Coronary artery (tissue), 2 donors: ENCODE measurements at regions not wholly inside any gene's neighbourhood (a gene's known extent, or its start where the extent isn't known, plus 50 kb on each side); places are given as distances from the start of the nearest gene placed in this dataset.
"Not testable (repeated sequence)": the region's sequence is repeated elsewhere in the genome, so short reads cannot be mapped to it uniquely, and the experiment has no call there.

Experiments used
- DNase-seq: peaks from one replicate; pipeline ENCODE4 v3.0.0-alpha.2; 2017; ENCODE audit warnings: low spot score
- H3K27ac ChIP-seq, 2 donors: fragments of 200-600 bp; sonication (generic); one replicate each; pipeline ENCODE4 v1.5.1; 2016 to 2019
- H3K4me3 ChIP-seq: fragments of 200-600 bp; sonication (generic); 2 replicates; pipeline ENCODE4 v1.5.1; 2016; ENCODE audit warnings: mild to moderate bottlenecking, moderate library complexity
- TF ChIP-seq, protein P1 (sequence below): fragments of 200-600 bp; sonication (generic); IDR thresholded peaks from one replicate; pipeline ENCODE4 v1.5.1; 2019; ENCODE audit warnings: antibody characterized with exemption

DNA sequence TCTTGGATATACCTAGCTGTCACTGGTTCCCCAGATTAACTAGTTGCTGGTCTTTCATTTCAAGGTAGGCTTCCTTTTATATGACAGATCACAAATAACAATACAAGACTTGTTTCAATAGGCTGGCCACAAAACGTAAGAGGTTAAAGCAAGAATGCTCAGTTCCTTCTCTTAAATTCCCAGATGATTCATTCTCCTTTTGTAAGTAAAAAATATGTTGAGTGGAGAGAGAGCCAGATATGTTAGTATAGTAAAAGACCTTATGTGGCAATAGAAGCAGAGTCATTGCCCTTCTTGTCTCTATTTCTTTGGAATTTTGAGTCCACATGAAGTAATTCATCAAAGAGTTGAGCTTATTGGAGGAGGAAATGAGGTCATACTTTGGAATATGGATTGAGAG is 939.0 kb upstream of the ATXN7L3B start:
- TF ChIP-seq, protein P1, sequence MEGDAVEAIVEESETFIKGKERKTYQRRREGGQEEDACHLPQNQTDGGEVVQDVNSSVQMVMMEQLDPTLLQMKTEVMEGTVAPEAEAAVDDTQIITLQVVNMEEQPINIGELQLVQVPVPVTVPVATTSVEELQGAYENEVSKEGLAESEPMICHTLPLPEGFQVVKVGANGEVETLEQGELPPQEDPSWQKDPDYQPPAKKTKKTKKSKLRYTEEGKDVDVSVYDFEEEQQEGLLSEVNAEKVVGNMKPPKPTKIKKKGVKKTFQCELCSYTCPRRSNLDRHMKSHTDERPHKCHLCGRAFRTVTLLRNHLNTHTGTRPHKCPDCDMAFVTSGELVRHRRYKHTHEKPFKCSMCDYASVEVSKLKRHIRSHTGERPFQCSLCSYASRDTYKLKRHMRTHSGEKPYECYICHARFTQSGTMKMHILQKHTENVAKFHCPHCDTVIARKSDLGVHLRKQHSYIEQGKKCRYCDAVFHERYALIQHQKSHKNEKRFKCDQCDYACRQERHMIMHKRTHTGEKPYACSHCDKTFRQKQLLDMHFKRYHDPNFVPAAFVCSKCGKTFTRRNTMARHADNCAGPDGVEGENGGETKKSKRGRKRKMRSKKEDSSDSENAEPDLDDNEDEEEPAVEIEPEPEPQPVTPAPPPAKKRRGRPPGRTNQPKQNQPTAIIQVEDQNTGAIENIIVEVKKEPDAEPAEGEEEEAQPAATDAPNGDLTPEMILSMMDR: no peak
- no peak overlapping the region for H3K4me3 ChIP-seq
- no peak overlapping the region for H3K27ac ChIP-seq
- no peak for DNase-seq

DNA sequence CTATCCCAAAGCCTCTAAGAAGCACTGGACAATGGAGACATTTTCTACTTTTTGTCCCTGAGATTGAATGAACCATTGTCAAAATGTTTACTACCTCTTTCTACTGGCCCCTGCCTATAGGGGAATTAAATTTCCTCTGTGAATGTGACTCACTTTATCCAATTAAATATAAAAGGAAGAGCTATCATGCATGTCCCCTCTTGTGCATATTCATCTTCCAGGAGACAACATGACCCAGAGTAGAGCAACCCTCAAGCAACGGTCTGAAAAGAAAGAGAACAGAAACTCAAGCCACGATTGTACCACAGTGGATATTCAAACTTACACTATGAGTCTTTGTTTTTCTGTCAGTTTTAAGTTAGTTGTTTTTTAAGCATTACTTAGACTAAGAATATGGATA is 938.4 kb upstream of the ATXN7L3B start:
- H3K27ac ChIP-seq: no peak overlapping the region
- TF ChIP-seq, protein P1: no peak
- DNase-seq: no peak
- H3K4me3 ChIP-seq: no peak overlapping the region

DNA sequence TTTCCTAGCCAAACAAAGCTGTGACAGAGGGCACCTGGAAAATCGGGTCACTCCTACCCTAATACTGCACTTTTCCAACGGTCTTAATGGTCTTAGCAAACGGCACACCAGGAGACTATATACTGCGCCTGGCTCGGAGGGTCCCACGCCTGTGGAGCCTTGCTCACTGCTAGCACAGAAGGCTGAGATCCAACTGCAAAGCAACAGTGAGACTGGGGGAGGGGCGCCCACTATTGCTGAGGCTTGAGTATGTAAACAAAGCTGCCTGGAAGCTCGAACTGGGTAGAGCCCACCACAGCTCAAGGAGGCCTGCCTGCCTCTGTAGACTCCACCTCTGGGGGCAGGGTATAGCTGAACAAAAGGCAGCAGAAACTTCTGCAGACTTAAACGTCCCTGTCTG is 931.7 kb upstream of the ATXN7L3B start:
- not testable (repeated sequence) for H3K27ac ChIP-seq, DNase-seq, H3K4me3 ChIP-seq

DNA sequence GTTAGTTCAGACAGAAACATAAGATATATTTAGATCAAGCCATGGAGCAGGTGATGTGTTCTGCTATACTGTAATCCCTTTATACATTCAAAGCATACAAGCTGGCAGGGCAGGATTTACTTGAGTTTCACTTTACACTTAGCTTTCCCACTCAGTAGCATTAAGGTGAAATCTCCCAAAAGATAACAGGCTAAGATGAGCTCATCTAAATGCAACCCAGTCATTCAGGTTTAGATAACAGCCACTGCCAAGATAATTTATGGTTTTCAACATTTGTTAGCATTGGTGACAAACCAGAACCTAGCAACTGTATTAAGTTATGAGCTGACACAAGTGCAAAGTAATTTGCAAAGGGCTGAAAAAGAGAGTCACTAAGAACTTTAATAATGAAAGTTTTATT is 925.1 kb upstream of the ATXN7L3B start:
- H3K27ac ChIP-seq: no peak overlapping the region
- no peak for DNase-seq
- TF ChIP-seq, protein P1: no peak
- no peak overlapping the region for H3K4me3 ChIP-seq

DNA sequence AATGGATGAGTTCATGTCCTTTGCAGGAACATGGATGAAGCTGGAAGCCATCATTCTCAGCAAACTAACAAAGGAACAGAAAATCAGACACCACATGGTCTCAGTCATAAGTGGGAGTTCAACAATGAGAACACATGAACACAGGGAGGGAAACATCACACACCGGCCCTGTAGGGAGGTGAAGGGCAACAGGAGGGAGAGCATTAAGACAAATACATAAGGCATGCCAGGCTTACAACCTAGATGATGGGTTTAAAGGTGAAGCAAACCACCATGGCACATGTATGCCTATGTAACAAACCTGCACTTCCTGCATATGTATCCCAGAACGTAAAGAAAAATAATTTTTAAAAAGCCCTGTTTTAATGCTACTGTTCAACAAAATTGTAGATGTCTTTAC is 914.2 kb upstream of the ATXN7L3B start:
- Histone ChIP-seq H3K27ac (no peak overlapping the region), H3K4me3 (no peak overlapping the region)
- DNase-seq: no peak
- TF ChIP-seq, protein P1: no peak

DNA sequence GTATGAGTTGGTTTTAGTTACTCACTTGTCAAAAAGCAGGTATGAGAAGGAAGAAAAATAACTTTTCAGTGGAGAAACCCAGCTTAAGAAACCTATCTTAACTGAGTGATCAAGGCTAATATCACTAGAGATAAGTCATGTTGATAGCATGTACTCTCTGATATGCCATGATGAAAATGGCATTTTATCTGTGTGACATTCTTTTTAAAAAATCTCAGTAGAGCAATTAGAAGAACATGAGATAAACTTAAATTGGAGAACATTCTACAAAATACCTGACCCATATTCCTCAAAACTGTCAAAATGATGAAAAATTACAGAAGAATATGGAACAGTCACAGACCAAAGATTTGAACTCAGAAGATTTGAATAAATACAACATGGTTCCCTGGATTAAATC is 912.4 kb upstream of the ATXN7L3B start:
- DNase-seq: no peak
- TF ChIP-seq, protein P1: no peak
- no peak overlapping the region for H3K27ac ChIP-seq
- H3K4me3 ChIP-seq: no peak overlapping the region

DNA sequence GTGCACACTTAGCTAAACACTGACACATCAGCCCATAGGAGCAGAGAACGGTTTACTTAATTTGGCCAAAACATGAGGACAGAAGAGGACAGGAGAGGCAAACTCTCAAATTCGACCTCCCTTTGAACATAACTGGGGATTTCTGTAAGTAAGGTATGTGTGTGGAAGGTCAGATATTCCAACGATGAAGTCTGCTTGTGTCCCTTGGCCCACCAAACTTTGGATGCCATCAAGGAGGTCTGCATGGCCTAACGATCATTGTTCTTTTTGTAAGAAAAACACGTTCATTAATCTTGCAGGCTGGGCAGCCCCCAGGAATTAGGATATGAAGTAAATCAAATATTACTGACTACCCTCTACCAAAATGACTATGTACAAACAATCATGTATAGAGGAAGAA is 908.5 kb upstream of the ATXN7L3B start:
- Histone ChIP-seq H3K4me3 (no peak overlapping the region), H3K27ac (no peak overlapping the region)
- no peak for DNase-seq
- TF ChIP-seq, protein P1: no peak
